Testis (tissue), 2 donors: ENCODE measurements at regions not wholly inside any gene's neighbourhood (a gene's known extent, or its start where the extent isn't known, plus 50 kb on each side); places are given as distances from the start of the nearest gene placed in this dataset.

Source experiments
- CTCF ChIP-seq, 3 experiments: fragments of 450-650 bp in 2 of 3; fragments of 200-600 bp in 1 of 3; sonication (generic) in 1 of 3; IDR thresholded peaks; one replicate each; pipeline ENCODE4 v1.5.1; 2016 to 2019; ENCODE audit warnings: antibody characterized with exemption in 3 of 3, mild to moderate bottlenecking in 2 of 3, moderate library complexity in 1 of 3
- POLR2A ChIP-seq: fragments of 450-650 bp; IDR thresholded peaks from one replicate; pipeline ENCODE4 v1.6.1; 2017; ENCODE audit warnings: antibody characterized with exemption, mild to moderate bottlenecking, moderate library complexity

GRCh38 chr7:113806633-113807327, 112.0 kb downstream of the PPP1R3A start:
- TF ChIP-seq CTCF (IDR thresholded peaks at IDR 0.05) (no peak), POLR2A (no peak)
